HUES6 (cell line): ENCODE measurements at regions not wholly inside any gene's neighbourhood (a gene's known extent, or its start where the extent isn't known, plus 50 kb on each side); places are given as distances from the start of the nearest gene placed in this dataset.
"Not testable (repeated sequence)": the region's sequence is repeated elsewhere in the genome, so short reads cannot be mapped to it uniquely, and the experiment has no call there.

ENCODE experiments used
- H3K27ac ChIP-seq: 2 replicates; pipeline ENCODE4 v1.7.0; 2013; ENCODE audit warnings: low read depth, mild to moderate bottlenecking, low read length, inconsistent platforms
- H3K27me3 ChIP-seq: 2 replicates; pipeline ENCODE4 v1.6.1; 2013; ENCODE audit warnings: low read length; ENCODE audit not compliant: control insufficient read depth, insufficient read depth
- H3K36me3 ChIP-seq: 2 replicates; pipeline ENCODE4 v1.6.1; 2013; ENCODE audit warnings: low read length; ENCODE audit not compliant: control insufficient read depth, insufficient read depth
- H3K4me1 ChIP-seq: 2 replicates; pipeline ENCODE4 v1.6.1; 2013; ENCODE audit warnings: low read length; ENCODE audit not compliant: control insufficient read depth, insufficient read depth
- H3K4me3 ChIP-seq: 2 replicates; pipeline ENCODE4 v1.5.1; 2013; ENCODE audit warnings: low read depth, low read length
- H3K9ac ChIP-seq: one replicate; pipeline ENCODE4 v1.6.1; 2013; ENCODE audit warnings: mild to moderate bottlenecking, low read length
- H3K9me3 ChIP-seq: 2 replicates; pipeline ENCODE4 v1.6.1; 2013; ENCODE audit warnings: low read depth, low read length; ENCODE audit not compliant: control insufficient read depth, insufficient read depth

- Histone ChIP-seq H3K27me3 (no peaks in the 10 kb centered on the region), H3K9ac (no peak overlapping the region), H3K4me1 (no peaks in the 10 kb centered on the region), H3K36me3 (no peaks in the 10 kb centered on the region), H3K4me3 (no peak overlapping the region), H3K9me3 (no peaks in the 10 kb centered on the region), H3K27ac (no peak overlapping the region)
Measured at GRCh38 chr1:163580926-163581325, 259.2 kb downstream of the NUF2 start.

- no peak overlapping the region for H3K27ac ChIP-seq
Measured at GRCh38 chr1:163583661-163584181, 262.0 kb downstream of the NUF2 start.

GRCh38 chr1:163585796-163586195, 264.0 kb downstream of the NUF2 start:
- Histone ChIP-seq H3K27me3 (no peaks in the 10 kb centered on the region), H3K9ac (no peak overlapping the region), H3K9me3 (peaks cover 2% of the 10 kb centered on the region; the same call in 1 of the 2 replicates), H3K4me3 (no peak overlapping the region), H3K27ac (no peak overlapping the region), H3K36me3 (no peaks in the 10 kb centered on the region), H3K4me1 (no peaks in the 10 kb centered on the region)

More at GRCh38 chr1:163583661-163584181, 262.0 kb downstream of the NUF2 start:
- H3K4me3 ChIP-seq = no peak overlapping the region
- H3K9me3 ChIP-seq = peaks cover under 1% of the 10 kb centered on the region; the same call in 1 of the 2 replicates
- no peak overlapping the region for H3K9ac ChIP-seq
- H3K4me1 ChIP-seq = no peaks in the 10 kb centered on the region
- H3K27me3 ChIP-seq = no peaks in the 10 kb centered on the region
- no peaks in the 10 kb centered on the region for H3K36me3 ChIP-seq

- no peak overlapping the region for H3K9ac ChIP-seq
- H3K4me1 ChIP-seq = no peaks in the 10 kb centered on the region
- H3K27me3 ChIP-seq = no peaks in the 10 kb centered on the region
- no peak overlapping the region for H3K27ac ChIP-seq
- no peaks in the 10 kb centered on the region for H3K36me3 ChIP-seq
- H3K4me3 ChIP-seq = no peak overlapping the region
- H3K9me3 ChIP-seq = peaks cover 13% of the 10 kb centered on the region; the same call in 1 of the 2 replicates
Measured at GRCh38 chr1:163588796-163589195, 267.0 kb downstream of the NUF2 start.

- H3K27me3 ChIP-seq = no peaks in the 10 kb centered on the region
- no peak overlapping the region for H3K9ac ChIP-seq
- H3K4me3 ChIP-seq = no peak overlapping the region
- H3K9me3 ChIP-seq = peaks cover 21% of the 10 kb centered on the region; the same call in 1 of the 2 replicates
- H3K36me3 ChIP-seq = no peaks in the 10 kb centered on the region
- H3K4me1 ChIP-seq = no peaks in the 10 kb centered on the region
- no peak overlapping the region for H3K27ac ChIP-seq
Measured at GRCh38 chr1:163589735-163590134, 268.0 kb downstream of the NUF2 start.

GRCh38 chr1:163591131-163591530, 269.4 kb downstream of the NUF2 start:
- H3K4me3 ChIP-seq, H3K9ac ChIP-seq, H3K36me3 ChIP-seq, H3K27ac ChIP-seq, H3K27me3 ChIP-seq: not testable (repeated sequence)
- peaks cover 10% of the 10 kb centered on the region; the same call in 1 of the 2 replicates for H3K4me1 ChIP-seq
- peaks cover 24% of the 10 kb centered on the region; the same call in 1 of the 2 replicates for H3K9me3 ChIP-seq

- H3K27me3 ChIP-seq, H3K27ac ChIP-seq, H3K36me3 ChIP-seq, H3K4me3 ChIP-seq, H3K9ac ChIP-seq: not testable (repeated sequence)
- H3K4me1 ChIP-seq = peaks cover 23% of the 10 kb centered on the region
- H3K9me3 ChIP-seq = peaks cover 24% of the 10 kb centered on the region; the same call in 1 of the 2 replicates
Measured at GRCh38 chr1:163592623-163593022, 270.9 kb downstream of the NUF2 start.

GRCh38 chr1:163596106-163596505, 274.4 kb downstream of the NUF2 start:
- H3K4me3 ChIP-seq = peak overlapping the region; percentile 38

GRCh38 chr1:163596541-163597258, 274.9 kb downstream of the NUF2 start:
- H3K9ac ChIP-seq = peak overlapping the region; percentile 66
- peaks cover 26% of the 10 kb centered on the region for H3K4me1 ChIP-seq
- H3K27ac ChIP-seq = peak overlapping the region; percentile 97
- H3K36me3 ChIP-seq = peaks cover 8% of the 10 kb centered on the region; the same call in 1 of the 2 replicates
- H3K9me3 ChIP-seq = peaks cover 45% of the 10 kb centered on the region
- H3K4me3 ChIP-seq = peak overlapping the region; percentile 38
- no peaks in the 10 kb centered on the region for H3K27me3 ChIP-seq

More at GRCh38 chr1:163596106-163596505, 274.4 kb downstream of the NUF2 start:
- Histone ChIP-seq H3K9me3 (peaks cover 45% of the 10 kb centered on the region), H3K4me1 (peaks cover 26% of the 10 kb centered on the region), H3K9ac (peak overlapping the region; percentile 66), H3K27ac (peak overlapping the region; percentile 97)
- not testable (repeated sequence) for H3K27me3 ChIP-seq, H3K36me3 ChIP-seq

- Histone ChIP-seq H3K27me3 (no peaks in the 10 kb centered on the region), H3K4me3 (no peak overlapping the region), H3K27ac (no peak overlapping the region), H3K9ac (no peak overlapping the region), H3K4me1 (no peaks in the 10 kb centered on the region), H3K9me3 (peaks cover 15% of the 10 kb centered on the region), H3K36me3 (peaks cover 7% of the 10 kb centered on the region; the same call in 1 of the 2 replicates)
Measured at GRCh38 chr1:163604321-163604720, 282.6 kb downstream of the NUF2 start.

GRCh38 chr1:163604896-163605295, 283.1 kb downstream of the NUF2 start:
- H3K27me3 ChIP-seq = no peaks in the 10 kb centered on the region
- no peak overlapping the region for H3K9ac ChIP-seq
- no peak overlapping the region for H3K4me3 ChIP-seq

More at GRCh38 chr1:163604896-163605295, 283.1 kb downstream of the NUF2 start:
- 0 out of 2 replicates have a peak, but pooled peaks cover under 1% of the 10 kb centered on the region for H3K36me3 ChIP-seq
- peaks cover 9% of the 10 kb centered on the region; the same call in 1 of the 2 replicates for H3K9me3 ChIP-seq
- no peaks in the 10 kb centered on the region for H3K4me1 ChIP-seq
- H3K27ac ChIP-seq = no peak overlapping the region
